Left renal pelvis (tissue), 4 donors: ENCODE measurements at regions not wholly inside any gene's neighbourhood (a gene's known extent, or its start where the extent isn't known, plus 50 kb on each side); places are given as distances from the start of the nearest gene placed in this dataset.
"Not testable (repeated sequence)": the region's sequence is repeated elsewhere in the genome, so short reads cannot be mapped to it uniquely, and the experiment has no call there.

ENCODE experiments used
- DNase-seq, 4 donors: peaks; one replicate each; pipeline ENCODE4 v3.0.0-alpha.2; 2013; ENCODE audit warnings: low read depth in 4 of 4, low spot score in 3 of 4

DNA sequence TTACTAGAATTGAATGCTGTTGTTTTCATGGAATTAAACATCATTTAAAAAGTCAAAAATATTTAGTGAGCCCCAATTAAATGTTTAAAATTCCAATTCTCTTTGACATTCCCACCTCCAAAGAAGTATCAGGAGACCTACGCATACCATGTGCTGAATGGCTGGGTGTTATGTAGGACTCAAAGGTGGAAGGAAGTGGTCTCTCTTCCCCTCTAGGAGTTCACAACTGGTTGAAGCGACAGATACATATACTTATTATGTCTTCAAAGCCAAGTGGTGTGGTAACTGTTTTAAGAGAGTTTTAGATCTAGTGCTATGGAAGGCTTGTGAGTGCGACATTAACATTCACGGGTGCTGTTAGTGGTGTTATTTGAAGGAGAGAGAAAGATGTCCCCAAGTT lies 464.0 kb downstream of the ATP23 start:
- no peak for DNase-seq

DNA sequence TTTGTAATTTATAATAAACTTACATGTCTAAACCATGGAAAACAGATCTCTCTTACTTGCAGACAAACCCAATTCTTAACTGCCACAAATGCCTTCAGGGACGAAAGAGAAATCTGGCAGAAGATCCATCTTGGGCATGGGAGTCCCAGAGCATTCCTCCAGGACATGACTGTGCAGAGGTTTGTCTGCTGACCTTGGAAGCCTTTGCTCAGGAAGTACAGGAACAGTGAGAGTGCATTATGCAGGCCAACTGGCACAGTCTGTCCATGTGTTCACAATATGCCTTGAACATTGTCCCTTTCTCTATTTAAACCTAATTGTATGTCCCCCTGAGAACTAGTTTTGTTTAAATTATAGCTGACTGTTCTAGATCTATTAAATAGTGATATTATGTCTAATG lies 467.1 kb downstream of the ATP23 start:
- DNase-seq = no peak

DNA sequence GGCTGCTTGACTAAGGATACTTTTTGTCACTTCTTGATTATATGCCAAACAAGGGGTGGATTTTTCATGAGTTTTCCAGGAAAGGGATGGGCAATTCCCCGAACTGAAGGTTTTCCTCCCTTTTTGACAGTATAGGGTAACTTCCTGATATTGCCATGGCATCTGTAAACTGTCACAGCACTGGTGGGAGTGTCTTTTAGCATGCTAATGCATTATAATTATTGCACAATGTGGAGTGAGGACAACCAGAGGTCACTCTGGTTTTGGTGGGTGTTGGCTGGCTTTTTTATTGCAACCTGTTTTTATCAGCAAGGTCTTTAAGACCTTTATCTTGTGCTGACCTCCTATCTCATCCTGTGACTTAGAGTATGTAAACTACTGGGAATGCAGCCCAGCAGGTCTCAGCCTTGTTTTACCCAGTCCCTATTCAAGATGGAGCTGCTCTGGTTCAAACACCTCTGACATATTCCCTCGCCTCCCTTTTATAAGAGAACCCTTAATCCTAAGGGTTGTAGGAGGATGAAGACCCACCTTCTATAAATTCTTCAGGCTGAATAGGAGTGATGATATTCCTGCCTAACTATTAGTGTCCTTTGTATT lies 471.2 kb downstream of the ATP23 start:
- no peak for DNase-seq

DNA sequence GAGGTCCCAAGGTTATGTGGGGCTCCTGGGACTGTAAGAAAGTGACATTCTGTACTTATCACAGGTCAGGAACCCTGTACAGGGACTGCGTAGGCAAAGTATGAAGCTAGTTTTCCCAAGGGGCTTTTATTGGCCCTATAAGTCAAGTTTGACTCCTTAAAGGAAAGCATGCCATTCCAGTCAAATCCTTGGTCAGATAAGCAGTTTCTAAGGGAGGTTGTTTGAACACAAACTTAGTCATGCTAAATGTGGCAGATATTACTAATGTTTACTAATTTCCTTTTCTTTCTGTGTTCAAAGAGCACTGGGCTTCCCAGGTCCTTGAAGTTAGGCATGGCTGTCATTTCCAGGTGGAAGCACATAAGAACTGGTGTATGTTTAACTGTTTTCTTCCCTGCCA lies 472.4 kb downstream of the ATP23 start:
- DNase-seq = no peak

DNA sequence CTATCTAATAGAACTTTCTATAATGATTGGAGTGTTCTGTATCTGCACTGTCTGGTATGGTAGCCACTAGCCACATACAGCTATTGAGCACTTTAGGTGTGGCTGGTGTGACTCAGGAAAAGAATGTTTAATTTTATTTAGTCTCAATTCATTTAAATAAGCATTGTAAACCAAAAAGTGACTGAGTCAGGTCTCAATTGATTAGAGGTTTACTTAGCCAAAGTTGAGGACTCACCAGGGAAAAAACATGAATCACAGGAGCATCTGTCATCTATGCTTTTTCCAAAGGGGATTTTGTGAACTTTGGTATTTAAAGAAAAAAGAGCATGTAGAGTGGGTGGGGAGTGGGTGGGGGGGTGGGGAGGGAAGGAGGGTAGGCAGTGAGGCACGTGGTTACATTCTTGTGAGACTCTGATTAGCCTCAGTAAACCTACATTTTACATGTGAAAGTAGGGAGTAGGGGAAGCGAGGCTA lies 473.1 kb downstream of the ATP23 start:
- DNase-seq = no peak

DNA sequence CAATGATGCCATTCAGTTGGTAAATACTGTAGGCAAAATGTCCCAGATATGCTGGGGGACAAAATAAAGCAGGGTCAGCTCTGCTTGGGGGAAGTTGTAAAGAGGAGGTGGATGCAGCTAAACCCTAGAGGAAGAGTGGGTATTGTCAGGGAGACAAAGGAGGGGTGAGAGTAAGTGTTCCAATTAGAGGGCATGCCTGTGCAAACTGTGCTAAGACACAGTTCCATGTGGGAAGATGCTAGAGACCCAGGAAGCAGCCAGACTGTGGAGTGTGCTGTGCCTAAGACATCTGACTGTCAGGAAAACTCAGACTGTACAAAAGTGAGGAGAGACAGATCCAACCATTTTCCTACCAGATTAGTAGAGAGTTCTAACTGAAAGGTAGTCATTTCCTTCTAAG lies 474.3 kb downstream of the ATP23 start:
- DNase-seq = no peak

DNA sequence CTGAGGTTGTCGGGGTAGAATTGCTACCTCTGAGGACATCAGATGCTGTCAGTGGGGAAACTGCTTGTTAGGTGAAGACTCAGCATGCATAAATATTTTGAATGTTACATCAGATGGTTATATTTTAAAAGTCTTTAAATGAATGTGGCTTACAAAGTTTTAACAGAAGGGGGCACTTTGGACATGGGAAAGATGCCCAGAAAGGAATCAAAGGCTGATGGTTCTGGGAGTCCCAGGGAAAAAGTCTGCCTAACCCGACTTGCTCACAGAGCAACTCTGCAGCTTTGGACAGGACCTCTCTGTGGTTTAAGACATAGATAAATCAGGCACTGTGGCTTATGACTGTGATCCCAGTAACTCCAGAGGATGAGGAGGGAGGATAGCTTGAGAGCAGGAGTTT lies 474.9 kb downstream of the ATP23 start:
- no peak for DNase-seq

DNA sequence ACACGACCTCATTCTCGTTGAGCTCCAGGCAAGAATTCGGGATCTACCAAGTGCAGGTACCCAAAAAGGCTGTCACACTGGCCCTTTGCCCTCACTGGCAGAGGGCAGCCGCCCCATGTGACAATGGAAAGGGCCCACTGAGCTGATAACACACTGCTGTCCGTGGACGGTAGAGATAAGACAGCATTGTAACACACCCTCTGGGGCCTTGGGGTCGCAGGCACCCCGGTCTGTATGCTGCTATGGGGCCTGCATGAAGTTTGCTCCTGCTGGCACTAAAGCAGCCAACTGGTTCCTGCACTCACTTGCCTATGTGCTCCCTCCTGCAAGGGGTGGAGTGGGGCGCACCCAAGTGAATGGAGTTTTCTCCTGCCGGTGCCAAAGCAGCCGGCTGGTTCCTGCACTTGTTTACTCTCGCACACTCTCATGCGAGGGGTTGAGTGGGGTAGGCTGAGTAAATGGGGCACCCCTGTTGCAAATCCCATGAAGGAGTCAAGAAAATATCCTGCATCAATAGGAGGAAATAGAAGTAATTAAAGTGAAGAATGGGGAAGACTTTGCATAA lies 477.9 kb downstream of the ATP23 start:
- no peak for DNase-seq

DNA sequence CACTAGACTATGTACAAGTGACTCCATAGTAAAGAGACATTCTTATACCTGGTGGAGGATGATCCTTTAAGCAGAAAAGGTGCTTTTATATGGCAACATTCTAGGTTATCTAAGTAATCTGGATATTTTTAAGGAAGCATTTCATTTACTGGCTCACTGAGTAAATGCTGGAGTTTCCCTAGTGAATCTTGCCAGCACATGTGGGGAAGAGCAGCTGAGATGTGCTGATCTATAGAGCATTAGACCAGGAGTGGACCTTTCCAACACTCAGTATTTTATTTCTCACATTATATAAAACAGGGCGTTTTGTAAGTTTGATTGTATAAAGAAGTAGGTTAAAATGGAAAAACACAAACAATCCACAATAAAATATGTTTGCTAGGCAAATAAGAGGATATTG lies 478.5 kb downstream of the ATP23 start:
- DNase-seq = no peak

DNA sequence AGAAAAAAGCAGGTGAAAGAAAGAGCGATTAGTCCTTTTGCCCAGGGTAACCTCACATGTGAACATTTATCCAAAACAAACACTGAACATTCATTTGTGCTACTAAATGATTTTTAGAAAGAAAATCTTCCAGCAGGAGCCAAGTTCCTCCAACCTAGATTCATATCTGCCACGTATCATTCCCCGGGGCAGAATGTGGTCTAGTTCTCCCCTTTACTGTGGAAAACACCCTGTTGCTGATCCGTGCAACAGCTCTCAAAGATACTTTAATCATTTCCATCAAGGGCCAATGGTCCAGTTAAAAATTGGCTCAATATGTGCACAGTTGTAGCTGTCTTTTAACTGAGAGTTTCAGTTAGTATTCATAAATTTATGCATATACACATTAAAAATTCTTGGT lies 479.1 kb downstream of the ATP23 start:
- DNase-seq = no peak

DNA sequence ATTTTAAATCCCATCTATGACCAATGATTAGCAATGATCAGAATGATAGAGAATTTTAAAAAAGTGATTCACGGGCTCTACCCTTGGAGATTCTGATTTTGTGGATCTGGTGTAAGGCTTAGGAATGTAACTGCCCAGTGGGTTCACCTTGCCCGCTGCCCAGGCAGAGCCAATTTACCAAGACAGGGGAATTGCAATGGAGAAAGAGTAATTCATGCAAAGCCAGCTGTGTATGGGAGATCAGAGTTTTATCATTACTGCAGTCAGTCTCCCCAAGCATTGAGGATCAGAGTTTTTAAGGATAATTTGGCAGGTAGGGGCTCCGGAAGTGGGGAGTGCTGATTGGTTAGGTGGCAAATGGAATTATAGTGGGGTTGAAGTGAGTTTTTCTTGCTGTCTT lies 480.6 kb downstream of the ATP23 start:
- no peak for DNase-seq

DNA sequence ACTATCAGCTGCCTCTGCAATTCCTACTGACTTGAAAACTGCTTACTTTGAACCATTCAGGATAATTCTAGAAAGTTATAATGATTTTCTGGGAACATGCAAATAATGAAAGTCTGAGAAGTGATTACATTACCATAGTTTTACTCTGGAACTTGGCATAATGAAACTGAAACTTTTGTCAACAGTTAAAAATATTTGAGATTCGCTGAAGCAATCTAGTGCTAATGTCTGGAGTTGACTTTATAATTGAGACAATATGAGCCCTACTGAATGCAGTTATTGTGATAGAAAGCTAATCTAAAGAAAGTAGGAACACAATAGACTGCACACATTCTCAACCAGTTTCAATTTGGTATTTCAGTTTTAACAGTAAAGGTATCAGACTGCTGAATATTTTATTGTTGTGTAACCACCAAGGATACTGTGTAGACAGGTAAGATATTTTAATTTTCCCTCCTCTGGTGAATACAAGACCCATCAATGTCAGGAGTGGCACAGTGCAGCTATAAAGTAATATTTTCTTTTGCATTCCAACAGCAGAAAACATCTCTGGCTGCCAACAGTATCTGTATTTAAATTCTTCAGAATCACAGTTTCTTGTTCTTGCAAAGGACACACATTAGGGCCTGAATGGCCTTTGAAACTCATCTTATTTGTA lies 483.5 kb downstream of the ATP23 start:
- DNase-seq = no peak

DNA sequence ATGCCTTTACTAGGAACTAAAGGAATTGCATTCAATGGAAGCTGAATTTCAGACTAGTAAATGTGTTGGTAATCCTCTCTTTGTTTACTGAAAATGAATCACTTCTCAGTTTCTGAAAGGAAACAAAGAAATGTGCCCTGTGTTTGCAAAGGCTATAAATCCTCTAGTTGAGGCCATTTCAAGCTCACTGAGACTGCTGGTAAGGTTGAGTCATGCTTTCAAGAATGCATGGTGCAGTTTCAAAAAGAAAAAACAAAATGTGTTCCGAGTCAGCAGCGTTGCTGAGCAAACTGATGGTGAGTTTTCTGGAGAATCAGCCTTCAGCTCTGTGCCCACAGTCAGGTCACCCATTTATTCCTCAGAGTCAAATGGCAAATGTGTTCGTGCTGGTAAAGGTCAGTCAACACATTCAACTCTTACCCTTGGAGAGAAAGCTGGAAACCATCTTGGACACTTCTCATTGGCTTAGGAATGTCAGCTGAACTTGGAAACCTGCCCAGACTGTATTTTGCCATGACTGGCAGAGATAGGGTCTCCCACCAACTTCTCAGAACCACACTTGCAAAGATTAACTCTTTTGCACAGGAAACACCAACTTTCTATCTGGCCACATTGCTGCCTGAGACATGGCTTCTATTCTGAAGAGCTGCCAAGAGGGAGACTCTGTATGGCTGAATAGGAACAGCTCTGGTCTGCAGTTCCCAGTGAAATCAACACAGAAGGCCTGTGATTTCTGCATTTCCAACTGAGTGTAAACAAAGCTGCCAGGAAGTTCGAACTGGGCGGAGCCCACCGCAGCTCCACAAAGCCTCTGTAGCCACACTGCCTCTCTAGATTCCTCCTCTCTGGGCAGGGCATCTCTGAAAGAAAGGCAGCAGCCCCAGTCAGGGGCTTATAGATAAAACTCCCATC lies 484.4 kb downstream of the ATP23 start:
- no peak for DNase-seq

DNA sequence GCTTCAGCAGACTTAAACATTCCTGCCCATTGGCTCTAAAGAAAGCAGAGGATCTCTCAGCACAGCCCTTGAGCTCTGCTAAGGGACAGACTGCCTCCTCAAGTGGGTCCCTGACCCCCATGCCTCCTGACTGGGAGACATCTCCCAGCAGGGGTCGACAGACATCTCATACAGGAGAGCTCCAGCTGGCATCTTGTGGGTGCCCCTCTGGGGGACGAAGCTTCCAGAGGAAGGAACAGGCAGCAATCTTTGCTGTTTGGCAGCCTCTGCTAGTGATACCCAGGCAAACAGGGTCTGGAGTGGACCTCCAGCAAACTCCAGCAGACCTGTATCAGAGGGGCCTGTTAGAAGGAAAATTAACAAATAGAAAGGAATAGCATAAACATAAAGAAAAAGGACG lies 485.1 kb downstream of the ATP23 start:
- not testable (repeated sequence) for DNase-seq

DNA sequence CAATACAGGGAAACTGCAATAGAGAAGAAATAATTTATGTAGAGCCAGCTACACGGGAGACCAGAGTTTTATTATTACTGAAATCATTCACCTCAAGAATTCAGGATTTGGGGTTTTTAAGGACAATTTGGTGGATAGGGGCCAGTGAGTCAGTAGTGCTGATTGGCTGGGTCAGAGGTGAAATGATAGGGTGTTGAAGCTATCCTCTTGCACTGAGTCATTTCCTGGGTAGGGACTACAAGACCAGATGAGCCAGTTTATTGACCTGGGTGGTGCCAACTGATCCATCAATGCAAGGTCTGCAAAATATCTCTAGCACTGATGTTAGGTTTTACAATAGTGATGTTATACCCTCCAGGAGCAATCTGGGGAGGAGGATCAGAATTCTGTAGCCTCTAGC lies 486.3 kb downstream of the LRIG3 start:
- no peak for DNase-seq

DNA sequence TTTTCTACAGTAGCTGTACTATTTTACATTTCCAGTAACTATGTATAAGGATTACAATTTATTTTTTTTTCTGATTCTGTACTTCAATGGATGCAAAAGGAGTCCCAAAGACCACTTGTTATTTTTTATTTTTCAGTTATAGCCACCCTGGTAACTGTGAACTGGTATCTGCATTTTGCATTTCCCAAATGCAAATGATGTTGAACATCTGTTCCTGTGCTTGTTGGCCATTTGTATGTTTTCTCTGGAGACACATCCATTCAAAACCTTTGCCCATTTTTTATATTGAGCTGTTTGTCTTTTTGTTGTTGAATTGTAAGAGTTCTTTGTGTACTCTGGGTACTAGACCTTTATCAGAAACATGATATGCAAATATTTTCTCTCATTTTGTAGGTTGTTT lies 485.6 kb downstream of the LRIG3 start:
- DNase-seq = no peak

DNA sequence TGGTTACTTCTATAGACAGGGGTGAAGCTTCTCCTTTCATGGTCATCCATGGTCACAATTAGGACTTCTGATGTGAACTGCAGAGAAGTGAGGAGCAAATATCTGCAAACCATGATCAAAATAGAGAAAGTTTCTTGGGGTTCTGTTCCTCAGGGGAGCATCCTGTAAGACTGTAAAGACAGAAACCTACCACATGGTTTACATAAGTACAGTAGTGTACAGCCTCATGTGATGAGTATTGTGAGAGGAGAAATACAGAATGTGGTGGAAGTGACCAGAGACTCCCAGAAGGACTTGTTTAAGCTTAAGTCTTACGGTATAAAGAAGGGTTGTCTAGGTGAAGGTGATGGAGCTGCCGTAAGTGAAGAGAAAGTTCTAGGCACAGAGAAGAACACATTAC lies 484.7 kb downstream of the LRIG3 start:
- no peak for DNase-seq

DNA sequence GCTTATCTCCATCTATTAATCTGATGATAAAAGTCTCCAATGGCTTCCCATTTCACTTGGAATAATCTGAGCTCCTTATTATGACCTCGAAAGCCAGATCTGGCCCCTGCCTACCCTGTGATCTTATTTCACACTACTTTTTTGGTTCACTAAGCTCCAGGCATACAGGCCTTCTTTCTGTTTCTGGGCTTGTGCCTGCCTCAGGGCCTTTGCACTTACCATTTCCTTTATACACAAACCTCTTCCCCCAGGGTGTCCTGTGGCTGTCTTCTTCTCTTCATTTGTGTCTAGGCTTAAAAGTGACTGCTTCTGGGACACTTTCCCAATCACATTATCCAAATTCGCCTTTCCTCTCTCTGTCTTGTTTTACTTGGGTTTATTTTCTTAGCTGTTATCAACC lies 478.8 kb downstream of the LRIG3 start:
- DNase-seq = no peak

DNA sequence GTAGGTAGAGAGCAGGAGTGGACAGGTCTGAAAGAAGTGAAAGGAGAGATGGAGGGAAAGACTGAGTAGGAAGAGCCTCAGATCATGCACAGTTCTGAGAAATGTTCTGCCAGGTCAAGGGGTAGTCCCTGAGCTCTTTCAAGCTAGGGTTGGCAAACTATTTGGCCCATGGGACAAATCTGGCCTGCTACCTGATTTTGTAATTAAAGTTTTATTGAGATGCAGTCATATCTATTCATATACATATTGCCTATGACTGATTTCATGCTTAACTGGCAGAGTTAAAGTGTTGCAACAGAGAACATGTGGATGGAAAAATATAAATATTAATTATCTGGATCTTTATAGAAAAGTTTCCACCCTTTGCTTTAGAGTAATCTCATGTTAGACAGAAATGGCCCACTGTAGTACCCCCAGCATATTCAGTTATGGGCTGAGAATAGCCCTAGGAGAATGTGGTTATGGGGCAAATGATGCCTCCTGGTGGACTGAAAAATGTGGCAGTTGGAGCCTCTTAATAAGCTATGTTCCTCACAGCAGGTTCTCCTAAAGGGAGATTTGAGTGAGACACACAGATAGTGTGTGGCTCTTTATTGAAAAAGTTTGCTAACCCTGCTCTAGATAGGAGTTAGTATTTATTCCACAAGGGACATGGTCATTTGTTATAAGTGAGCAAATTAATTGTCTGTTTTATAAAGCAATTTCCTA lies 476.9 kb downstream of the LRIG3 start:
- no peak for DNase-seq

DNA sequence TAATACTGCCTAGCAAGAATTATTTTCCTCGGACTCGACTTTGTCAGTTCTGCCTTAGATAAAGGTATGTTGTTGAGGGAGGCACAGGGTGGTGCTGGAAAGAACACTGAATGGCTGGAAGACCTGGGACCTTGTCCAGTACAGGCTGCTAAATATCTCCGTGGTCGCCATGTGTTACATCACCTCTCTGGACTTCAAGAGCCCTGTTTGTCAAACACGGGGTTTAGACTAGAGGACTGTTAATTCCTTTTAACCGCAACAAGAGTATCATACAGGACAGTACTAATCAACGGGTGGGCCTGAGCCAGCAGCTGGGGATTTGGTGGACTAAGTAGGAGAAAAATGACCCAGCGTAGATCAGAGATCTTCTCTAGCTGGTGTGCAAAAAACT lies 476.3 kb downstream of the LRIG3 start:
- no peak for DNase-seq
